ENCODE measurements at regions not wholly inside any gene's neighbourhood (a gene's known extent, or its start where the extent isn't known, plus 50 kb on each side); places are given as distances from the start of the nearest gene placed in this dataset.

DNA sequence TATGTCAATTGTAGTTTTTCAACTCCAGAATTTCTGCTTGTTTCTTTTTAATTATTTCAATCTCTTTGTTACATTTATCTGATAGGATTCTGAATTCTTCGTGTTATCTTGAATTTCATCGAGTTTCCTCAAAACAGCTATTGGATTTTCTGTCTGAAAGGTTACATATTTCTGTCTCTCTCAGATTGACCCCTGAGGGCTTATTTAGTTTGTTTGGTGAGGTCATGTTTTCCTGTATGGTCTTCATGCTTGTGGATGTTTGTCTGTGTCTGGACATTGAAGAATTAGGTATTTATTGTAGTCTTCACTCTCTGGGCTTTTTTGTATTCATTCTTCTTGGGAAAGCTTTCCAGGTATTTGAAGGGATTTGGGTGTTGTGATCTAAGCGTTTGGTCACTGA is 85.6 kb downstream of the SNAPC1 start:
- DNase-seq: no peak

DNA sequence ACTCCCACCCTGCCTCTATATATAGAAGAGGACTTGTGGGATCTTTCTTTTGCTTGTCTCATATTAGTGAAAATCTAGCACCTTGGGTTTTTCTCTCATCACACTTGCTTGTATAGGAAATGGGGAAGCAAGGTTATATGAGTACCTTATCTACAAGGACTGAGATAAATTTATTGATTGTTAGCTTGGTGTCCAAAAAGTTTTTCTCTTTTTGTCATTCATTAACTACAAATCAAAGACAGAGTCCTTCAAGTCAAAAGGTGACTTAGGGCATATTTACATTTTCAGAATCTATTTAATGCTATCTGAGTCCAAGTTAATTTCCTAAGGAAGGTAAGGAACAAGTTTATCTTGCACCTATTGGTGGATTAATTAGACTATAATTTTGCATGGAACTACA is 92.7 kb downstream of the SNAPC1 start:
- no peak for DNase-seq

DNA sequence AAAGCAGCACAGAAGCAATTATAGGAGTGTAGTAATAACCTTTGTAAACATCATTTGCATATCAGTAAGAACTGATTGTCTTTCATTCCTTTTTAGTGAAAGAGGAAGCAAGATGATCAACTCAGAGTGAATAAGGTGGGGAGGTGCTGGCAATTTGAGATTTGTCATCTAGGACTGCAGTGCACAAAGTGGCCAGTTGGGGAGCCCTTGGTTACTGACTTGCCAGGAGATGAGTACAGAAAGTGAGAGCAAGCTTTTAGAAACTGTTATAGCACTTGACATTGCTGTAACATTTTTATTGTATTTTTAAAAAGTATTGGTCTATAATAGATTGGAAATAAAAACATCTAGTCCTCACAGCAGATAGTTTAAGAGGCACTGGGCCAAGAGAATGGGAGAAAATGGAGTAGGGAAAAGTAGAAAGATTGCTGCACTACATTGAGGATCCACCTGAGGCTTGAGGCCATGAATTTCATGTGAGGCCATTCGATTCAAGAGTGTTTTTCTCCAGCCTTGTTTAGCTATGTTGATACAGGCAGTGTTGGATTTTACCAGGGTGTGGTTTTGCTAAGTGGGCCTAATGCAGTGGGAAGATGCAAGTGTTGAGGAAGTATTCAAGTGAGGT is 98.2 kb downstream of the SNAPC1 start:
- DNase-seq: peak; percentile 28

DNA sequence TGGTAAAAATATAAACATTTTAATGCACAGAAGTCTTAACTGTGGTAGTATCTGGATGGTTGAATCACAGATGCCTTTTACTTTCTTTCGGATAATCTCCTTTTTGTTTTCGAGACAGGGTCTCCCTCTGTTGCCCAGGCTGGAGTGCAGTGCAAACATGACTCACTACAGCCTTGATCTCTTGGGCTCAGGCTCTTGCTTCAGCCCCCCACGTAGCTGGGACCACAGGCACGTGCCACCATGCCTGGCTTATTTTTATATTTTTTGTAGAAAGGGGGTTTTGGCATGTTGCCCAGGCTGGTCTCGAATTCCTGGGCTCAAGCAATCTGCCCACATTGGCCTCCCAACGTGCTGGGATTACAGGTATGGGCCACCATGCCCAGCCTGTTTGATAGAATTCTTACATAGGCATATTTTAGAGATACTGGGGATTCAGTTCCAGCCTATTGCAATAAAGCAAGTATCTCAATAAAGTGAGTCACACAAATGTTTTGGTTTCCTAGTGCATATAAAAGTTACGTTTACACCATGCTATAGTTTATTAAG is 99.2 kb downstream of the SNAPC1 start:
- DNase-seq: no peak

DNA sequence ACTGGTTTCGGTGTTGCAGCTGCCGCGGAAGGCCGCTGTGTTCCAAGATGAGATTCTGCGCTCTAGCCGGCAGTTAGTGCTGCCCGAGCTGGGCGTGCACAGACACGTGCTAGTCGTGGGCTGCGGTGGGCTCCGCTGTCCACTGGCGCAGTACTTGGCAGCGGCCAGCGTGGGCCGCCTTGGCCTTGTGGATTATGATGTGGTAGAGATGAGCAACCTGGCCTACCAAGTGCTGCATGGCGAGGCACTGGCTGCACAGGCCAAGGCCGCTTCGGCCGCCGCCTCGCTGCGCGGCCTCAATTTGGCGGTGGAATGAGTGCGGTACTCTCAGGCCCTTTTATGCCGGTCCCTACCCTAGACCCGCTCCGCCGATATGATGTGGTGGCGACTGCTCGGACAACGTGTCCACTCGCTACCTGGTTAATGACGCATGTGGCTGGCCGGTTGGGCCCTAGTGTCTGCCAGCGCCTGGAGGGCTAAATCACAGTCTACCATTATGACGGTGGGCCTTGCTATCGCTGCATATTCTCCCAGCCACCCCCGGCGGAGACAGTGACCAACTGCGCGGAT is 102.2 kb downstream of the SNAPC1 start:
- no peak for DNase-seq

DNA sequence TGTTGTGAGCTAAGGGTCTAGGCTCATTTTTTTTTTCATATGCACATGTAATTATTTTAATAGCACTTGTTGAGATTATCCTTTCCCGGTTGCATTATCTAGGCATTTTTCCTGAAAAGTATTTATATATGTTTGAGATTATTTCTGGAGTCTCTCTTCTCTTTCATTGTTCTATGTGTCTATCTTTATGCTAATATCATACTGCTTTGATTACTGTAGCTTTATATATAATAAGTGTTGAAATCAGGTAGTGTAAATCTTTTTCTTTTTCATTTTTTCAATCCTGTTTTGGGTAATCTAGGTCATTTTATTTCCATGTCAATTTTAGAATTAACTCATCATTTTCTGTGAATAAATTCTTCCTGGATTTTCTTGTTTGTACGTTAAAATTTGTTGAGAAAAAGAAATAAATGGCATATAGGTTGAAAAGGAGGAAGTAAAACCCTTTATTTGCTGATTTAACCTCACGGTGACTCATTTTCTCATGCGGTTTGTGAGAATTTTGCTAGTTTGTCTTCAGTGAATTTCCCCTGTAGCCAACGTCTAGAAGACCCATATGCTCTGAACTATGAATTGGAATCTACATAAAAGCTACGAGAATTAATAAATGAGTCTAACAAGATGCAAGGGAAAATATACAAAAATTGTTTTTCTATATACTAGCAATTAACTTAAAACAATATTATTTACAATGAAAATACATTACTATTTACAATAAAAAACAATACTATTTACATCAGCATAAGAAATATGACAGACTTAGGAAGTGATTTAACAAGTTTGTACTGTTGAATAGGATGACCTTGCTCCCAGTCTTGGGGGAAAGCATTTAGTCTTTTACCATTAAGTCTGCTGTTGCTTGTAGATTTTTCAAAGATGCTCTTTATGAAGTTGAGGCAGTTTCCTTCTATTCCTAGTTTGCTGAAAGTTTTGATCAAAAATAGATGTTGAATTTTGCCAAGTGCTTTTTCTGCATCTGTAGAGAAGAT is 105.0 kb downstream of the SNAPC1 start:
- no peak for DNase-seq

DNA sequence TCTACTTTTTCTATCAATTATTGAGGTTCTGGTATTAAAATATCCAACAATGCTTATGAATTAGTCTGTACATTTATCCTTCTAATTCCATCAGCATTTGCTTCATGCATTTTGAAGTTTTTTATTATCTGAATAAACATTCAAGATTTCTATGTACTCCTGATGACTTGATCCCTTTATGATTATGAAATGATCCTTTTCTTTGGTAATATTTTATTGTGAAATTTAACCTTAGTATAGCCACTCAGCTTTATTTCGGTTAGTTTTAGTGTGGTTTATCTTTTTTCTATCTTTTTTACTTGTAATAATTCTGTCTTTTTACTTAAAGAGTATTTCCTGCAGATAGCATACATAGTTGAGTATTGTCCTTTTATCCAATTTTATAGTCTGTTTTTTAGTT is 106.6 kb downstream of the SNAPC1 start:
- no peak for DNase-seq

DNA sequence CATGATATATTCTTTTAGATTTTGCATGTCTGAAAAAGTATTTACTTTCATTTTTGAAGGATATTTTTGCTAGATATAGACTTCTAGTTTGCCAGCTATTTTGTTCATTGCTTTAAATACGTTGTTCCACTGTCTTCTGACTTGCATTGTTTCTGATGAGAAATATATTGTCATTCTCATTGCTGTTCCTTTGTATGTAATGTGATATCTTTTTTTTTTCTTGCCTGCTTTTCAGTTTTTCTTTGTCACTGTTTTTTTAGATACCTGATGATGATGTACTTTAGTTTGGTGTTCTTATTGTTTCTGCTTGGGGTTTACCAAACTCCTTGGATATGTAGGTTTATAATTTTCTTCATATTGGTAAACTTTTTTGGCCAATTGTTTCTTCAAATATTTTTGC is 107.9 kb downstream of the SNAPC1 start:
- no peak for DNase-seq

DNA sequence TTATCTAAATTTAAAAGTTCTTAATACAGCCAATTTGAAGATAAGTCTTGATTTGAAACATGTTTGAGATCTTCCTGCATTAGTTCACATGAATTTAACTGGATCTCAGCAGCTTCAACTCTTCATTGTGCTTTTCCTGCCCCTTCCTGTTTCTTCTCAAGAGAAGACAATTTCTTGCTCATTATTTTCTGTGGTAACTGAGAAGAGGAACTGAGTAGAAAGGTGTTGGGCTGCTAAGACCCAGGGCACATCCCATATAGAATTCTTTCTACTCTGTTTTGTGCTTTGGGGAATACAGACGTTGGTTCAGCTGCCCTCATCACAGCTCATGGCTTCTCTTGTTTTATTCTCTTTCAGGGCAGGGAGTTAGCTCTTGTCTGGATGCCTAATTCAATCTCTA is 110.2 kb downstream of the SNAPC1 start:
- no peak for DNase-seq

DNA sequence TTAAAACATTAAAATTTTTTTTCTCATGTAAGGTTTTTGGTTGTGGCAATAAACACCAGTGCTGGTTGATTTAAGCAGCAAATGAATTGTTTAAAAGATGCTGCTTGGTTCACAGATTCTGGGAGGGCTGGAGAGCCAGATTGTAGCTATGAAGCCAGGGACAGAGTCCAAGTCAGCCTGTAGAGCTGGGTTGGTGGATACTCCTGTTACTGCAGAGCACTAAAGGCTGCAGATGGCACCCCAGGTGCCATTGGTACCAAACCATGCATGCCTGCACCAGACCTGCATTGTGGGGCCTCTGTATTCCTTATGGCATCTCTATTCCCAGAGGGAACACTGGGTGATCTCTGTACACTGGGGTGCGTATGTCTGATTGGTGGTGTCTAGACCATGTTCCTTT is 113.3 kb downstream of the SNAPC1 start:
- no peak for DNase-seq

DNA sequence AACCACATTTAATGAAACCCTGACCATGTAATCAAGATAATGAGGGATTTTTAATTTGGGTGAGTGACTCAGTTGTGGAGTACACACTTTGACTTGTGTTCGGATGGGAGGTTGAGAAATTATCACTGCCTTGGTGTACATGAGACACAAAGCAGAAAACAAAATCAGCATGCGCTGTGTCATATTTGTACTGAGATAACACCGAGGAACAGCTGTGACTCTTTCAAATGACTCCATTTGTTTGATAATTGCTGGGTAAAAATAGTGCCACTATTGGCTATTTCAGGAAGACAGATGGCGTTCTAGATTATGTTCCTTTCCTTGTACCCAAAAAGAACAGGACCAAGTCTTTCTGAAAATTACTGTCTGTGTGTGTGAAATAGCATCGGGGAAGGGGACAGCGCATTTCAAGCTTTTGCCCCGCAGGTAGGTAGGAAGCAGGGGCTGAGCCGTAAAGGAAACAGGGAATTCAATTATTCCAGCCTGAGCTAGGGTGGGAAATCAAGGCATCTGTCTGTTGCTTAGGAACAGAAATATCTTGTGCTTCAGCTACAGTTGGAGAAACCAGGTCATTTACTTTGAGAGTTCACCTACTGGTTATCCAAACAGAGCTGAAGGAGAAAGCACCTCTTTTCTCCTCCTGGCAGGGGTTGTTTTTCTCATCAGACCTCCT is 114.3 kb downstream of the SNAPC1 start:
- DNase-seq: no peak

DNA sequence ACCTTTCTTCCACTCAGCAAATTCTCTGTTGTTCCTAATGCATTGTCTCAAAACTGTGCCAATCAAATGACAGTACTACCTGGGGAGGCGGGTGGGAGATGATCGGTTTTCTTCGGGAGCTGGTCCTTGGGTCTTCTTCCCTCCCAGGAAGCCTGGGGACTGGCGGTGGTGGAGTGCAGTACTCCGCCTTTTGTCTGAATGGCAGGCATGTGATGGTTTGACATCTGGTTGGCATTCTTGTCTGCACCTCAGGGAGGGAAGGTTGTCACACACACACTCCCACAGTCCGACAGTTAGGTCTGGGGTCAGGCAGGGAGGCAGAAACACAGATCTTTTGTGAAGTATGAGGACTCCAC is 114.8 kb downstream of the SNAPC1 start:
- DNase-seq: no peak

DNA sequence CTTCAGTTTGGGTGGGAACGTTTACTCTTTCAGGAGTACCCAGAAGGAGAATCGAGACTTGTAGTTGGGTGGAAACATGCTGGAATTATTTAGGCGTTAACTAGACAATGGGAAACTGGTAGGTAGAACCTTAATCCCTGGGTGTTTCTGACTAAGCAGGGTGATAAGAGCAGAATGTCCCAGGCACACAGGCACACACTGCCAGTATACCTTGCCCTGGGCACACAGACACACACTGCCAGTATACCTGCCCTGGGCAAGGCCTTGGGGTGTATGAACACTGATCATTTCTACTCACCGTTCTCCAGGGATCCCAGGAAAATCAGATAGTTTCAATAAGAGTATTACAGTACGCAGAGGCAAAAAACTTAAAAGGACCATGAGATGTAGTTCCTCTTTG is 115.5 kb downstream of the SNAPC1 start:
- DNase-seq: no peak

DNA sequence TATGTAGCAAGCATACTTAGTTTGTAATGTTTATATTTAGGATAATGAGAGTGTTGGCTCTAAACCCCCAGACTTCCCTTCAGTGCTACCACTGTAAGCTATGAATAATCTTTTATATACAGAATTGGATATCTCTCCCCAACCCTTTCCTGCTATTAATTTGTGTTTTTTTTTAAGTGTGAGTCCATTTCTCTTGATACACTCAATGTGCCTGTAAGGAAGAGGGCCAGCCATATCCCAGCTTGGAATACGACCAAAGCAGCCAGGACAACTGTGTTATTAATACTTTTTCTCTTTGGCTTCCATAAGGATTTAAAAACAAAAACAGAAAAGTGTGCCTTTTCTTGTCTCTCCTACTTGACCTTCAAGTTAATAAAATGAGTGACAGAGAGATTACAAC is 116.7 kb downstream of the SNAPC1 start:
- DNase-seq: no peak

DNA sequence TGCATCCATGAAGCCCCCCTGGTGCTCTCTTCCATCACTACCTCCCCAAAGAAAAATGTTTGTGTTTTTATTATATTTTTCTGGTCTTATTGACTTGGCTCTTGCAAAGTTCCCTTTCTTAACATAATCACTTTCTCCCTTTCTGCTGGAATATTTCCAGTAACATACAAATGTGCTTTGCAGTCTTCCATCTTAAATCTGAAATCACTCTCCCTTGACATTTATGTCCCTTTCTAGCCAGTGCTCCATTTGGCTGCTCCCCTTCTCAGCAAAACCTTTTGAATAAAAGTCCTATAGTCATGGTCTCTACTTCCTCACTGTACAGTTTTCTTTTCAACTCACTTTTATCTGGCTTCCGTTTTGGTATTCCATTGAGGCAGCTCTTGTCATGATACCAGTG is 118.8 kb downstream of the SNAPC1 start:
- DNase-seq: no peak

DNA sequence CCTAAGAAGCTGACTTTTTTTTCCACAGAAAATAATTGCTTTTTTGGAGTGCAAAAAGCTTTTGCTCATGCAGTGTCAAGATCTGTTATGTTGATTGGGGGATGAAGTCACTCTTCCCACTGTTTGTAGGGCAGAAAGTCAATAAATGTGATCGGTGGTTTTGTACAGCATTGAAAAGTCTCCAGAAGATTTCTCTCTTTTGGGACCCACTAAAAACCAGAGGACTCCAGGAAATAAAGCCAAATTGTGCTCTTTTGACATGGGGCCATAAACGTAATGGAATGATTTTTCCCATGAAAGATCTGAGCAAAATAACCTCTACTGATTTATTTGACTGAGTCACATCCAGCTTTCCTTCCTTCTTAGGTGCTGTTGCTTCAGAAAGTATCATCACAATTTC is 122.5 kb downstream of the SNAPC1 start:
- DNase-seq: no peak

DNA sequence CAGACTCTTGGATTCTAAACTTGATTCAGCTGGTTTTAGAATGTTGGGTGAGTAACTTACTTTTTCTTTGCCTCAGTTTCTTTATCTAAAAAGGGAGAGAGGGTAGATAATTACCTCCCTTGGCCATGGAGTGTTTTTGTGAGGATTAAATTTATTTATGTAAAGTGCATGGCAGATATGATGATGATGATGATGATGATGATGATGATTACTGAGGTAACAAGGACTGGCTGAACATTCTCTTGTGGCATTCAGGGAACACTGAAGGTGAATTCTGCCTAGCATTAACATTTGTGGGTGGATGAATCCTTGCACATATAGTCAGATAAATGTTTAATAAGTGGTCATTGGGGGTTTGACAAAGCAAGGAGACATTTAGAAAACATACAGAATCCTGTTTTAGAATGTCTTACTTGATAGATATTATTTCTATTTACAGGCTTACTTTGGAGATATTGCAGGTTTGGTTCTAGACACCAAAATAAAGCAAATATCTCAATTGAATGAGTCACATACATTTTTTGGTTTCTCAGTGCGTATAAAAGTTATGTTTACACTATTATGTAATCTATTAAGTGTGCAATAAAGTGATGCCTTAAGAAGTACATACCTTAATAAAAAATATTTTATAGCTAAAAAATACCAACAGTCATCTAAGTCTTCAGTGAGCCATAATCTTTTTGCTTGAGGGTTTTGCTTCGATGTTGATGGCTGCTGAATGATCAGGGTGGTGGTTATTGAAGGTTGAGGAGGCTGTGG is 123.2 kb downstream of the SNAPC1 start:
- no peak for DNase-seq

DNA sequence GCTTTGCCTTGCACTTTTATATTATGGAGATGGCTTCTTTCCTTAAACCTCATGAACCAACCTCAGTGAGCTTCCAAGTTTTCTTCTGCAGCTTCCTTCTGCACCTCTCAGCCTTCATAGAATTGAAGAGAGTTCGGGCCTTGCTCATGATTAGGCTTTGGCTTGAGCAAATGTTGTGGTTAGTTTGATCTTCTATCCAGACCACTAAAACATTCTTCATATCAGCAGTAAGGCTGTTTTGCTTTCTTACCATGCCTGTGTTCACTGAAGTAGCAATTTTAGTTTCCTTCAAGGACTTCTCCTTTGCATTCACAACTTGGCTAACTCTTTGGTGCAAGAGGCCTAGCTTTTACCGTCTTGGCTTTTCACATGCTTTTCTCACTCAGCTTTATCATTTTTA is 125.4 kb downstream of the SNAPC1 start:
- no peak for DNase-seq

DNA sequence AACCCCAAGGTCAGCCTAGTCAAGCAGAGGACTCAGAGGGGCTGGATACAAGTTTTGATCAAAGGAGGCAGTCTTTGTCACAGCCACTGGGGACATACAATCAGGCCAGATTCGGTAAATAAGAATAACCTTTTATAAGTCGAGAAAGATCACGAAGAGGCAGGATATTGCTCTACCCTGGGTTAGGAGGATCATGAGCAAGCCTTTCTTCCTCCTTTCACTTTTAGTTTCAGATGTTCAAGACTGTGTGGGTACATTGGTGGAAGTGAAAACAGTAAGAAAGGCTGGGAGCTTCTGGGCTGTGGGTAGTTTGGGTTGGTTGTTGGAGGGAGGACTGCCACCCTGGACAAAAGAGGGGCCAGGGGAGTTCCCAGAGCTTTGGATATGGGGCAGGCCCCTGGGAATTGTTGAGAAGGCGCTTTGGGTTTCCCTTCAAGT is 127.7 kb downstream of the SNAPC1 start:
- DNase-seq: no peak

DNA sequence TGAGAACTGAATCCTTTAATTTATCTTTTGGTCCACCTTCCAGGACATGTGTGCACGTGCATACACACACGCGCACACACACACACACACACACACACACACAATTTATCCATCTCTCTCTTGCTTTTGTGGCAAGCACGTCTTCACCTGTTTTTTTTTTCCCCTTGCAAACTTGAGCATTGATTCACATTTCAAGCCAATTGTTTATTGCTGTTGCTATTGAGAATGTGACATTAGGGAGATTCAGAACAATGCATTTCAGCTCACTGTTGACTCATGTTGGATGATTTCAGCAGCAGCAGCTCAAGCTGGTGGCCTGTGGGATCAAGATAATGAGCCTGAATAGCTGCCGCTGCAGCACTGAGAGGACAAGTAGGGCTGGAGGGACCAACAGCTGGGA is 128.9 kb downstream of the SNAPC1 start:
- no peak for DNase-seq

DNA sequence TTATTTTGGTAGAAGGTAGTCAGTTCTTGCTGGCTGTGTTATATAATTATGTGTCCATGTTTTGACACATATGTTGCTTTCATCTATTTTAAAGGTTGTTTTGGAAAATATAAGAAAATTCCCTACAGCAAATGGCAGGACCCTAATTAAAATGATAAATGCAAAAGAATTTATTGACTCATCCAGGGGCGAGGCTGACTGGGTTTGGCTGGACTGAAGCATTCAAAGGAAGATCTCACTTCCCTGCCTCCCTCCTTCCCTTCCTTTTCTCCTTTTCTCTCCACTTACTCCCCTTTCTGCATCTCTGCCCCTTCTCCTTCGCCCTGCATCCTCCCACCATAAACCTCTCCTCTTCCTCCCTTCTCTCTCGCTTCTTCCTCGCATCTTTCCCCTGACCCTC is 129.6 kb downstream of the SNAPC1 start:
- DNase-seq: no peak

Measured in left kidney (tissue), 1 donor.